Skin of body (tissue), 1 donor: ENCODE measurements at regions not wholly inside any gene's neighbourhood (a gene's known extent, or its start where the extent isn't known, plus 50 kb on each side); places are given as distances from the start of the nearest gene placed in this dataset.
A peak's percentile ranks its signal among the peaks of the same experiment; 100 is the strongest.
"Not testable (repeated sequence)": the region's sequence is repeated elsewhere in the genome, so short reads cannot be mapped to it uniquely, and the experiment has no call there.

ENCODE experiments used
- DNase-seq: peaks from one replicate; lab custom pipeline; 2025; lab: John Stamatoyannopoulos, UW

- DNase-seq: no peak
These were observed 209.6 kb upstream of the DPYD start for GRCh38 chr1:98130408-98130807.

DNA sequence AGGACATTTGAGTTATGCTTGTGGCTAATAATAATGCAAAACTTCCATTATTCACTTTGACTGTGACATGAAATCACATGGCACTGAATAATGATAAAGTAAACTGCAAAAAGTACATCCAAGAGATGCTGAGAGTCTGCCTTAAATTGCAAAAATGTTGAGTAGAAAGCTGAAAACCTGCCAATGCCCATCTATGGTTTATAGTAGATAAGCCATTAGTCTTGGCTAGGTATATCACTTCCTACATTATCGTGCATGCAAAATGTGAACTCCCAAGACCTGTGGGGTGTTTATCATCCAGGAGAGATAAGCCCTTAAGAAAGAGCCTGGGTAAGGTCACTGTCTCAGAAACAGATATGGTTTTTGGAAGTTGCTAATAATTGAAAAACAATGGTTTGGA is 208.7 kb upstream of the DPYD start:
- no peak for DNase-seq

DNA sequence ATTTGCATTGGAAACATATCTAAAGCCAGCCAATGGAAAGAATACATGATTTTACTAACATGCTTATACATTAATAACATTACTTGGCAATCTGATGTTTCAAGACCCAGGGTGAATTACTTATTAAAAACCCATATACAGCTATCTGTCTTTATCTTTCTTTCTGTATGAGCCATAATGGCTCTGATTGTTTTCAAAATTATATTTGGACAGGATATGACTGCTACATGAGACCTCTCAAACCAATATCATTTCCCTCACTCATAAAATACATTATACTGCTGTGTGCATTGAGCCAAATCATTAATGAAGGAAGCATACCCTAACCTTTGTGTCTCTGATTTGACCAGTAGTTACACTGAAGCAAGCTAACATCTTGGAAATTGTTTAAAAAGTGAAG is 205.9 kb upstream of the DPYD start:
- DNase-seq: no peak

GRCh38 chr1:98121646-98122045 is 200.8 kb upstream of the DPYD start:
- DNase-seq: no peak

DNA sequence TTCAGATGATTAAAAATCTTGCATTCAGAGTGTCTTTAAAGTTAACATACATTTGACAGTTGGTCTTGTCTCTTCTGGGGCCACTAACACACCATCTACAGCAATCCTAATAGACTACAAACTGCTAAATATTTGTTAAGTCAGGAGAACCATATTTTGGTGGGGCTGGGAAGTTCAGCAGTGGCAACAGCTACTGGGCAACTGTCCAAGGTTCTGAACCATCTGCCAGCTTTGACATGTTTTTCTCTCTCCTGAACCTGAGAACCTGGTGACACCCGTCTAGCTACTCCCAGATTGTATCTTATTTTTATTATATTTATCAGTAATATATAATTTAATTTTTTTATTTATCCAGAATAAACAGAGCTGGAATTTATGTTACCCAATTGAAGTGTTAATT is 199.0 kb upstream of the DPYD start:
- no peak for DNase-seq

DNA sequence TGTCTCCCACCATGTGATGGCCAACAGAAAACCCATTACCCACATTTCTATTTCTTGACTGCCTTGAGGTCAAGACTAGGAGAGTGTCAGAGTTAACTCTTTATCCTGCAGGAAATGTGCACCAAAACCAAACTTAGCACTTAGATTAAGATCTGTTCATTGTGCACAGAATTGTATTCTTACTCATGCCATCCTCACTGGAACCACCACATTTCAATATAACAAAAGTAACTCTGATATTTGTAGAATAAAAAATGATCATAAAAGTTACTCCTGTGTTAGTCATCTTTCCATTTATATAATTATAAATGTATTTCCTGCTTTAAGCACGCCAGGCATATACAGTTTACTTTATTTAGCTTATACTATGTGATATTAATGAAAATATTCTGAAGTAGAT is 193.0 kb upstream of the DPYD start:
- DNase-seq: no peak

DNA sequence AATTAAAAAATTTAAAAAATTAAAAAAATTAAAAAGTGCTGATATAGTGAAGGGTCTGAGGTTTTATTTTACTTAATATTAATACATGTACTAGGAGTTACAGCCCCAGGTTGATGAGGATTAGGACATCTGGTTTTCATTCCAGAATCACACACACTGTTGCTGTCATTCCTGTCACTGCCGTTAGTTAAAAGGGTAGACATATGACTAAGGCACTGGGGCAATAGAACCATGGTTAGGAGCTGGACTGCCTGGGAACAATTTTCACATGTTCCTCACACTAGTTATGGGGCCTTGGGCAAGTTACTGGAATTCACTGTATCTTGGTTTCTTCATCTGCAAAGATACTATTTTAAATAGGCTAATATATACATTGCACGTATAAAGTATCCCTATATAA is 191.8 kb upstream of the DPYD start:
- DNase-seq: no peak

- no peak for DNase-seq
These were observed 189.8 kb upstream of the DPYD start for GRCh38 chr1:98110674-98111073.

DNA sequence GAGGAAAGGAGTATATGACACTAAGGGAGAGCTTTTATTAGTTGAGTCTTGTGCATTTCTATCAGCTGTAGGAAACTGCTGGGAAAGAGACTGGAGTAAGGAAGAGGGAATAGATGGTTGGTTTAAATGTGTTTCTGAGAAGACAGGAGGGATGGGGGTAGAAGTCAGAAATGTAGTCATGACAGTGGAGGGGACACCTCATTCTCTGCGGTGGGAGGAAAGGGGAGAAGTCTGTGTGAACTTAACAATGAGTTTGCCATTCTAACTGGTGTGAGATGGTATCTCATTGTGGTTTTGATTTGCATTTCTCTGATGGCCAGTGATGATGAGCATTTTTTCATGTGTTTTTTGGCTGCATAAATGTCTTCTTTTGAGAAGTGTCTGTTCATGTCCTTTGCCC is 187.5 kb upstream of the DPYD start:
- not testable (repeated sequence) for DNase-seq

DNA sequence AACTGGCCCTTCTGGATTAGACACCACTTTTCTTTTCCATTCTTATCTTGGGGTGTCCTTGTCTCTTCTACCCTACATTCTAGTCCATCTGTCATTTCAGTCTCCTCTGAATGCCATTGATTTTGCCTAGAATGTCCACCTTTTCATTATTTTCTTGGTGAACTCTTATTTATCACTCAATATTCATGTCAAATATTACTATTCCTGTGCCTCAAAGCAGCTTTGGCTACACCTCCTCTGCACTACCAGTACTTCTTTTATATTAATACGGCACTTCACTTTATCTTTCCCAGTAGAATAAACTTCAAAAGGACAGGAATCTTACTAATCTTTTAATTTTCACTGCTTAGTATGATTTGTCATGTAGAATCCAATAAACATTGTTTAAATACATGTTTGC is 186.4 kb upstream of the DPYD start:
- no peak for DNase-seq

DNA sequence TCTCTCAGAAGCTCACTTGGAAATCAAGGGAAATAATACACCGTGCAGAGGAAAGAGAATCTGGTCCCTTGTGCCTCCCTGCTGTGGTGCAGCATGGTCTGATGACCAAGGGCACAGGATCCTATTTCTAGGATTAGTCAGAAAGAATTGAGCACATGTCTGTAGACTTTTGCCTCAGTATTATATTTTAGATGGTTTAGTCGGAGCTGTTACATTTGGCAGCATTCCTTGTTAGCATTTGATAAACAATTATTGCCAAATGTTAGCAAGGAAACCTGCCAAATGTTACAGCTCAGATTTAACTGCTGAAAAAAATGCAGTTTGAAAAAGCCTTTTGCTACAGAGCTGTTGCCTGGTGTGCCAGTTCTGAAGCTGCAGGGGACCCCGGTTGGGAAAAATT is 183.5 kb upstream of the DPYD start:
- DNase-seq: peak; percentile 69

GRCh38 chr1:98103617-98104285 is 182.9 kb upstream of the DPYD start:
- no peak for DNase-seq

- peak; percentile 19 for DNase-seq
These were observed 181.7 kb upstream of the DPYD start for GRCh38 chr1:98102345-98103030.

DNA sequence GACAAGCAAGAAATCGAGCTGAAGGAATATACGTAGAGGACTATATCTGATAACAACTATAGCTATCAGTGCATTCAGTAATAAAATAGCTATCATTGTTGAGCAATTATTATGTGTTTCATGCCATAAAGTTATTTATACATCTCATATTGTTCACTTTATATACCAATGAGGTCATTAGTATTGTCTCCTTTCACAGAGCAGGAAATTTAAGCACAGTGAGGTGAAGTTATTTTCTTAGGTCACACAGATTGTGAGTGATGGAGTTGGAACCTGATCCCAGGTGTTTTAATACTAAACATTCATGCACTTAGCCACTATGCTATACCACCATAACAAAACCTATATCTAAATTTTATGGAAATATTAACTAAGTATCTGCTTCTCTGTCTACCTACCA is 180.5 kb upstream of the DPYD start:
- DNase-seq: no peak

- no peak for DNase-seq
These were observed 178.7 kb upstream of the DPYD start for GRCh38 chr1:98099501-98099900.

DNA sequence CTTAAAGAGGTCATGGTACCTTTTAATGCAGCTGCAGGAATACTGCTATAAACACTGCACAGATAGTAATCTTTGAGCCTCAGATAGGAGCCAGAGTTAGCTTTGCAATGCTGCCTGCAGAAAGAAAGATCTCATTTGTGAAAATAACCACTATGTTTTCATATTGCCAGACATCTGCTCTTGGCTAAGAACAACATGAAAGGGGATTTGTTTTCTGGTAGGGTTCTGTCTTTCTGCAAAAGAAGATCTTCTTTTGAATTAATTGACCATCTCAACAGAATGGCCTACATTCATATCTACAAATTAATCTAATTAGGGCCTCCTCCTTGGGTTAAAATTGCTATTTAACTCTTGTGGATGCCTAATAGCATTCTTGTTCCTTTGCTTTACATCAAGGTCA is 177.6 kb upstream of the DPYD start:
- DNase-seq: no peak

DNA sequence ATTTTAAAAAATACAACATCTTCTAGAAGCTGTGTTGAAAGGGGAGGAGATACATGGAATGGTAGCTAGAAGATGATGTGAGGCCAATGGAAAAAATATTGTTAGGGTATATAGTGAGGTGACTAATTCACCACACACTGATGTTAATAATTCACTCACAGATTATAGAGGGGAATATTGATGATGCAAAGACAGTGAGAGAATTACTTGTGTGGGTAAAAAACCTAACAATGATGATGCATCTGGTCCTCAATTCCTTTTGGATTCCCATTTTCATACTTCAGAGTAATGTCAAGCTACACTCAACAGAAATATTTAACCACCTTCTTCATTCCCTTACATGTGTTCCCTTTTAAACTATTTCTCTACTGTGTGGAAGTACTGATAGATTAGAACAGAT is 169.5 kb upstream of the DPYD start:
- DNase-seq: no peak

DNA sequence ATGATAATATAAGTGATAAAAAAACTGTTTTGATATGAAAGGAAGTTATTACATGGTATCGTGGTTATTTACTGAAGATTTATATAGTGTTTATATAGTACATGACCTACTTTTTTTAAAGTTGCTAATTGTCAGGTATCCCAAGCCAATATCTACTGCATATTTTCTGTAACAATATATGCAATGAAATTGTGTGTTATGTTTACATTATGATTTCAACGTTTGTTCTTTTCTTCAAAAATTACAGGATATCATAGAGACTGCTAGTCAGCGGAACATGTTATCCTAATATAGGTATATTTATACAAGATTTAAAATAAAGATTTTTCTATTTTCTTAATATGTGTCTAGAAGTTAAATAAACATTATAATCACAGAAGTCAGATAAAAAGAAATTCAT is 167.5 kb upstream of the DPYD start:
- DNase-seq: no peak

GRCh38 chr1:98086796-98087441 is 166.1 kb upstream of the DPYD start:
- DNase-seq: no peak

DNA sequence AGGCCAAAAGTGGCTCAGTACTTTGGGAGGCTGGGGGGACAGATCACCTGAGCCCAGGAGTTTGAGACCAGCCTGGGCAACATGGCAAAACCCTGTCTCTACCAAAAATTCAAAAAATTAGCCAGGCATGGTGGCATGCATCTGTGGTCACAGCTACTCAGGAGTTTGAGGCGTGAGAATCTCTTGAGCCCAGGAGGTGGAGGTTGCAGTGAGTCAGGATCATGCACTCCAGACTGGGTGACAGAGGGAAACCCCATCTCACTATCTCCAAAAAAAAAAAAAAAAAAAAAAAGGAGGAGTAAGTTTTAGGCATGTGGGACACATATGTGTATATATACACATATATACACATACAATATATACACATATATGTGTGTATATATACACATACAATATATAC is 165.3 kb upstream of the DPYD start:
- DNase-seq: no peak

GRCh38 chr1:98084188-98084587 is 163.4 kb upstream of the DPYD start:
- DNase-seq: no peak

- no peak for DNase-seq
These were observed 161.1 kb upstream of the DPYD start for GRCh38 chr1:98081944-98082343.

- DNase-seq: no peak
These were observed 157.8 kb upstream of the DPYD start for GRCh38 chr1:98078596-98078995.
